Fibroblast of lung (primary cell): ENCODE measurements at regions not wholly inside any gene's neighbourhood (a gene's known extent, or its start where the extent isn't known, plus 50 kb on each side); places are given as distances from the start of the nearest gene placed in this dataset.

ENCODE experiments used
- DNase-seq, 2 donors: peaks; one replicate each; pipeline versions ENCODE4 v3.0.0 to v3.0.0-alpha.2; 2010; ENCODE audit warnings: low read depth in 2 of 2
- H2AFZ ChIP-seq: 2 replicates; pipeline ENCODE4 v1.5.1; 2012; ENCODE audit warnings: low read length, control low read depth, inconsistent platforms
- H3K27ac ChIP-seq: 2 replicates; pipeline ENCODE4 v1.5.1; 2011; ENCODE audit warnings: low read length, control low read depth; ENCODE audit not compliant: insufficient read depth
- H3K27me3 ChIP-seq: 2 replicates; pipeline ENCODE4 v1.5.1; 2011; ENCODE audit warnings: mild to moderate bottlenecking, low read length; ENCODE audit not compliant: control insufficient read depth, insufficient read depth
- H3K36me3 ChIP-seq: 2 replicates; pipeline ENCODE4 v1.5.1; 2011; ENCODE audit warnings: low read length; ENCODE audit not compliant: control insufficient read depth, insufficient read depth
- H3K4me1 ChIP-seq: 2 replicates; pipeline ENCODE4 v1.5.1; 2011; ENCODE audit warnings: low read length; ENCODE audit not compliant: control insufficient read depth, insufficient read depth; ENCODE audit errors: extremely low read depth
- H3K4me2 ChIP-seq: 2 replicates; pipeline ENCODE4 v1.5.1; 2011; ENCODE audit warnings: low read length, control low read depth; ENCODE audit not compliant: insufficient read depth; ENCODE audit errors: extremely low read depth
- H3K4me3 ChIP-seq, 4 experiments: fragments of 200-600 bp in 1 of 4; sonication (generic) in 1 of 4; replicated peaks in 1 of 4; 2 replicates each; pipeline ENCODE4 v1.5.1; 2011 to 2016; ENCODE audit warnings: low read length in 4 of 4, low read depth in 3 of 4, mild to moderate bottlenecking in 3 of 4, control low read depth in 2 of 4, inconsistent platforms in 1 of 4, mixed read lengths in 1 of 4; ENCODE audit not compliant: insufficient read depth in 1 of 4; ENCODE audit errors: control extremely low read depth in 1 of 4
- H3K79me2 ChIP-seq: 2 replicates; pipeline ENCODE4 v1.5.1; 2012; ENCODE audit warnings: mild to moderate bottlenecking, low read length, inconsistent platforms; ENCODE audit not compliant: control insufficient read depth, insufficient read depth
- H3K9ac ChIP-seq: 2 replicates; pipeline ENCODE4 v1.5.1; 2011; ENCODE audit warnings: mild to moderate bottlenecking, low read length, control low read depth; ENCODE audit not compliant: insufficient read depth
- H3K9me3 ChIP-seq: 2 replicates; pipeline ENCODE4 v1.5.1; 2012; ENCODE audit warnings: low read depth, low read length; ENCODE audit not compliant: control insufficient read depth, insufficient read depth
- H4K20me1 ChIP-seq: 2 replicates; pipeline ENCODE4 v1.5.1; 2011; ENCODE audit warnings: low read length; ENCODE audit not compliant: control insufficient read depth, insufficient read depth; ENCODE audit errors: extremely low read depth
- EZH2 ChIP-seq: IDR thresholded peaks from 2 replicates; pipeline ENCODE4 v1.5.1; 2012; ENCODE audit warnings: low read length, control low read depth, mild to moderate bottlenecking; ENCODE audit errors: missing control alignments
- TF ChIP-seq, protein P1 (sequence below), 2 donors: IDR thresholded peaks in 1 of 2; conservative IDR thresholded peaks in 1 of 2; 1 replicate in 1 of 2; 2 replicates in 1 of 2; pipeline ENCODE4 v1.5.1; 2011 to 2012; ENCODE audit warnings: low read length in 2 of 2, control low read depth in 1 of 2, inconsistent platforms in 1 of 2, low read depth in 1 of 2, mild to moderate bottlenecking in 1 of 2

DNA sequence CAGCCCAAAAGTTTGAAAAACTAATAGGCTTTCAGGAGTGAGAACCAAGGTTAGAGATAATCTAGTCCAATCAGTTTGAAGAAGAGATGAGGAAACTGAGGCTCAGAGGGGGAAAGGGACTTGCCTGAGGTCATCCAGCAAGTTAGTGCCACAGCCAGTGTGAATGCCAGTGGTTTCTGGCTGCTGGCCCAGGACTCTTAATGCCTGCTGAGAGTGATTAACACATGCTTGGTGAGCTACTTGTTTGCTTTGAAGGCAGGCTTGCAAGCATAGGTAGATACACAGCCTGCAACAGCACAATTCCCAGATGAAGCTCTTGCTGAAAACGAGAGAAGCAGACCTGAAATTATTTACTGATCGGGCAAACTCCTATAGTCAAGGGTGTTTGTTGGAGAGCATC is 591.6 kb upstream of the SGCD start:
- no peak overlapping the region for H3K4me2 ChIP-seq
- H3K79me2 ChIP-seq: no peaks in the 10 kb centered on the region
- H3K9me3 ChIP-seq: no peaks in the 10 kb centered on the region
- no peak overlapping the region for H3K4me3 ChIP-seq
- TF ChIP-seq, protein P1, sequence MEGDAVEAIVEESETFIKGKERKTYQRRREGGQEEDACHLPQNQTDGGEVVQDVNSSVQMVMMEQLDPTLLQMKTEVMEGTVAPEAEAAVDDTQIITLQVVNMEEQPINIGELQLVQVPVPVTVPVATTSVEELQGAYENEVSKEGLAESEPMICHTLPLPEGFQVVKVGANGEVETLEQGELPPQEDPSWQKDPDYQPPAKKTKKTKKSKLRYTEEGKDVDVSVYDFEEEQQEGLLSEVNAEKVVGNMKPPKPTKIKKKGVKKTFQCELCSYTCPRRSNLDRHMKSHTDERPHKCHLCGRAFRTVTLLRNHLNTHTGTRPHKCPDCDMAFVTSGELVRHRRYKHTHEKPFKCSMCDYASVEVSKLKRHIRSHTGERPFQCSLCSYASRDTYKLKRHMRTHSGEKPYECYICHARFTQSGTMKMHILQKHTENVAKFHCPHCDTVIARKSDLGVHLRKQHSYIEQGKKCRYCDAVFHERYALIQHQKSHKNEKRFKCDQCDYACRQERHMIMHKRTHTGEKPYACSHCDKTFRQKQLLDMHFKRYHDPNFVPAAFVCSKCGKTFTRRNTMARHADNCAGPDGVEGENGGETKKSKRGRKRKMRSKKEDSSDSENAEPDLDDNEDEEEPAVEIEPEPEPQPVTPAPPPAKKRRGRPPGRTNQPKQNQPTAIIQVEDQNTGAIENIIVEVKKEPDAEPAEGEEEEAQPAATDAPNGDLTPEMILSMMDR (conservative IDR thresholded peaks at IDR 0.05 in 1 of 2, IDR thresholded peaks at IDR 0.05 in 1 of 2; ENCODE audit: low read depth in 1 of 2, low read length in 2 of 2): no peak
- TF ChIP-seq EZH2: no peak
- H3K36me3 ChIP-seq: no peaks in the 10 kb centered on the region
- no peak overlapping the region for H3K9ac ChIP-seq
- DNase-seq: peak in 1 of 2 donors; percentile 1
- no peak overlapping the region for H3K27ac ChIP-seq
- H2AFZ ChIP-seq: no peak overlapping the region
- H3K27me3 ChIP-seq: no peaks in the 10 kb centered on the region
- H4K20me1 ChIP-seq: no peaks in the 10 kb centered on the region
- H3K4me1 ChIP-seq: no peaks in the 10 kb centered on the region

DNA sequence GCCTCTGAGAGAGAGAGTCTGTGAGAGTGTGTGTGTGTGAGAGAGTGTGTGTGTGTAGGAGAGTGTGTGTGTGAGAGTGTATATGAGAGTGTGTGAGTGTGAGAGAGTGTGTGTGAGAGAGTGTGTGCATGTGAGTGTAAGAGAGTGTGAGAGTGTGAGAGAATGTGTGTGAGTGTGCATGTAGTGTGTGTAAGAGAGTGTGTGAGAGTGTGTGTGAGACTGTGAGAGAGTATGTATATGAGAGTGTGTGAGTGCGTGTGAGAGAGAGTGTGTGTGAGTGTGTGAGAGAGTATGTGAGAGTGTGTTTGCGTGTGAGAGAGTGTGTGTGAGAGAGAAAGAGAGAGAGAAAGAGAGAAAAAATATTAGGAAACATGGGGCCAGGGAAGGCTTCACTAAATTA is 588.3 kb upstream of the SGCD start:
- Histone ChIP-seq H3K4me1 (no peaks in the 10 kb centered on the region), H3K4me2 (no peak overlapping the region), H4K20me1 (no peaks in the 10 kb centered on the region), H3K4me3 (no peak overlapping the region), H3K27ac (no peak overlapping the region), H3K79me2 (no peaks in the 10 kb centered on the region), H3K27me3 (no peaks in the 10 kb centered on the region), H2AFZ (no peak overlapping the region), H3K9me3 (no peaks in the 10 kb centered on the region), H3K9ac (no peak overlapping the region), H3K36me3 (no peaks in the 10 kb centered on the region)
- no peak for DNase-seq
- TF ChIP-seq, protein P1 (conservative IDR thresholded peaks at IDR 0.05 in 1 of 2, IDR thresholded peaks at IDR 0.05 in 1 of 2; ENCODE audit: low read depth in 1 of 2, low read length in 2 of 2): no peak
- TF ChIP-seq EZH2: no peak

DNA sequence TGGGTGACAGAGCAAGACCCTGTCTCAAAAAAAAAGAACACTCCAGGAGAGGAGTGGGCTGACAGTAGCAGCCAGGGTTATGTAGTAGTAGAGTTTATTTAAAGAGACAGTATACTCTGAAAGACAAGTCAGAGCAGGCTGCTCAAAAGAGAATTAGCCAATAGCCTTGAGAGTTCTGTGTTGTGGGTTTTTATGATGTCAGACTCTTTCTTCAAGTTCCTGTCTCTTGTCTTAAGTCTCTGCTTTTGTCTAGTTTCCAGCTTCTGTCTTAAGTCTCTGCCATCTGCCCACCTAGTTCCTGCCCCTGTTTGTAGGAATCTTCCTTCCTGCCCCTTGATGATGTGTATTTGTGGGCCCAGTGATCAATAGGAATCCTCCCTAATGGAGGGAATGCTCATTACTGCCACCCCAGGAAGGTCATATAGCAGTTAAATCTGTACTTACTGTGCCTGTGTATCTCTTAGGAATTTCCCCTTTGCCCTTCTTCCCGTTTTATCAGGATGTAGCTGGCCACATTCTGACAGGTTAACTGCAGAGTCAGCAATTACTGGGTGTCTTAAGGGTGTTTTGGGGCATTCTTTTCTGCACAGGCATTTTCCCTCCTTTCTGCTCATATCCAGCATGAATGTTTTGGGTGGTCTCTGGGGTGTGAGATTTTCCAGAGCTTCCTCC is 580.5 kb upstream of the SGCD start:
- Histone ChIP-seq H4K20me1 (no peaks in the 10 kb centered on the region), H3K4me3 (no peak overlapping the region), H3K36me3 (no peaks in the 10 kb centered on the region), H3K9ac (no peak overlapping the region), H3K79me2 (no peaks in the 10 kb centered on the region), H3K9me3 (no peaks in the 10 kb centered on the region), H3K4me2 (no peak overlapping the region), H3K4me1 (no peaks in the 10 kb centered on the region), H2AFZ (no peak overlapping the region), H3K27ac (no peak overlapping the region), H3K27me3 (no peaks in the 10 kb centered on the region)
- no peak for DNase-seq
- TF ChIP-seq, protein P1 (conservative IDR thresholded peaks at IDR 0.05 in 1 of 2, IDR thresholded peaks at IDR 0.05 in 1 of 2; ENCODE audit: low read depth in 1 of 2, low read length in 2 of 2): no peak
- no peak for TF ChIP-seq EZH2
